ENCODE measurements at regions not wholly inside any gene's neighbourhood (a gene's known extent, or its start where the extent isn't known, plus 50 kb on each side); places are given as distances from the start of the nearest gene placed in this dataset. TPM values are rescaled to one million over a fixed set of nuclear protein-coding genes. Genes with fewer than 3 reads are reported as not detected.

GRCh38 chr13:46947425-46948191 lies 50.8 kb upstream of the HTR2A start:
- DNase-seq (ENCODE audit: extremely low spot score in 2 of 2) = no peak
- intact Hi-C loops (cut with DNase I) = no loop called here
- no peak for TF ChIP-seq POLR2AphosphoS5 (IDR thresholded peaks at IDR 0.05; ENCODE audit: insufficient read depth in 1 of 2, low read depth in 1 of 2)

More at GRCh38 chr13:46947425-46948191, 50.8 kb upstream of the HTR2A start:
- Histone ChIP-seq H3K36me3 (no peaks in the 10 kb centered on the region), H3K4me1 (no peaks in the 10 kb centered on the region), H3K27me3 (no peaks in the 10 kb centered on the region), H3K9me3 (no peaks in the 10 kb centered on the region), H3K27ac (no peak overlapping the region), H3K4me3 (no peak overlapping the region)

Small RNA genes in the stretch of these regions (small RNA-seq; reads per million reads assigned to genes)
- gene GNG5P5 (not detected), gene RN7SL700P (not detected)

Data from vagina (tissue), 2 donors.